ENCODE measurements at regions not wholly inside any gene's neighbourhood (a gene's known extent, or its start where the extent isn't known, plus 50 kb on each side); places are given as distances from the start of the nearest gene placed in this dataset.

- peaks cover 0 to 3% (median 0%) of the 10 kb centered on the region in 12 donors for H3K9me3 ChIP-seq
- WGBS, 4 donors, result 74 to 85% (median 80%) methylated on average over 18 of the region's 18 CpGs
- no peak for ATAC-seq
- H3K27me3 ChIP-seq, result peaks cover 0 to 33% (median 0%) of the 10 kb centered on the region in 9 donors
- H3K4me1 ChIP-seq, result no peaks in the 10 kb centered on the region
- H3K27ac ChIP-seq, result no peak overlapping the region
- no peaks in the 10 kb centered on the region for H3K36me3 ChIP-seq
- no peak for TF ChIP-seq POLR2A (IDR thresholded peaks at IDR 0.05)
- TF ChIP-seq CTCF (IDR thresholded peaks at IDR 0.05), result no peak
- intact Hi-C loops (cut with DNase I), result no loop called here
- no peak for DNase-seq
- no peak overlapping the region for H3K4me3 ChIP-seq
Observed at GRCh38 chr1:5501206-5501930, 490.9 kb downstream of the NPHP4 start.

DNA sequence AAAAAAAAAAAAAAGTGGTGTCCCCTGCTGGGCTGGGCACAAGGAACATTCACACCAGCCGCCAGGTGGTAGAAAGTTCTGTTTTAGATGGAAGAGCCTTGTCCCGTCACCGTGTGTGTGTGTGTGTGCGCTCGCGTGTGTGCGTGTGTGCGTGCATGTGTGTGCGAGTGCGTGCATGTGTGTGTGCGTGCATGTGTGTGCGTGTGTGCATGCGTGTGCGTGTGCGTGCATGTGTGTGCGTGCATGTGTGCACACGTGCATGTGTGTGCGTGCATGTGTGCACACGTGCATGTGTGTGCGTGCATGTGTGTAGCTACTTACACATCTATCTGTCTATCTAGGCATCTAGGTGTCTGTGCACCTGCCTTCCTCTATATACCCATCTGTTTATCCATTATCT, 491.7 kb downstream of the NPHP4 start:
- H3K27me3 ChIP-seq, result peaks cover 0 to 41% (median 0%) of the 10 kb centered on the region in 9 donors
- 92 to 96% (median 95%) methylated on average over 20 of the region's 20 CpGs for WGBS, 4 donors
- no peak for ATAC-seq

GRCh38 chr1:5497503-5497902, 494.7 kb downstream of the NPHP4 start:
- WGBS, 4 donors, result 77 to 89% (median 83%) methylated on average over 5 to 6 of the region's 6 CpGs
- DNase-seq (no peak), ATAC-seq (no peak)
- intact Hi-C loops (cut with DNase I), result no loop called here
- TF ChIP-seq CTCF (IDR thresholded peaks at IDR 0.05), result no peak
- no peak for TF ChIP-seq POLR2A (IDR thresholded peaks at IDR 0.05)
- Histone ChIP-seq H3K27ac (no peak overlapping the region), H3K4me3 (no peak overlapping the region), H3K9me3 (peaks cover 0 to 3% (median 0%) of the 10 kb centered on the region in 12 donors), H3K36me3 (no peaks in the 10 kb centered on the region), H3K4me1 (no peaks in the 10 kb centered on the region), H3K27me3 (peaks cover 0 to 37% (median 3%) of the 10 kb centered on the region in 9 donors)

More for the DNA sequence above, 491.7 kb downstream of the NPHP4 start:
- Histone ChIP-seq H3K36me3 (no peaks in the 10 kb centered on the region), H3K27ac (no peak overlapping the region), H3K4me1 (no peaks in the 10 kb centered on the region), H3K9me3 (peaks cover 0 to 3% (median 0%) of the 10 kb centered on the region in 12 donors), H3K4me3 (no peak overlapping the region)
- TF ChIP-seq POLR2A (IDR thresholded peaks at IDR 0.05), result no peak
- TF ChIP-seq CTCF (IDR thresholded peaks at IDR 0.05), result no peak
- intact Hi-C loops (cut with DNase I), result no loop called here
- DNase-seq, result no peak

- intact Hi-C loops (cut with DNase I), result no loop called here
- ATAC-seq, result no peak
Observed at GRCh38 chr1:5495596-5496410, 496.4 kb downstream of the NPHP4 start.

More at GRCh38 chr1:5495596-5496410, 496.4 kb downstream of the NPHP4 start:
- Histone ChIP-seq H3K9me3 (peaks cover 0 to 3% (median 0%) of the 10 kb centered on the region in 12 donors), H3K27me3 (peaks cover 0 to 44% (median 6%) of the 10 kb centered on the region in 9 donors), H3K4me3 (no peak overlapping the region), H3K4me1 (no peaks in the 10 kb centered on the region), H3K36me3 (no peaks in the 10 kb centered on the region), H3K27ac (no peak overlapping the region)
- no peak for DNase-seq
- TF ChIP-seq CTCF (IDR thresholded peaks at IDR 0.05), result no peak
- TF ChIP-seq POLR2A (IDR thresholded peaks at IDR 0.05), result no peak
- WGBS, 4 donors, result 72 to 77% (median 75%) methylated on average over 16 of the region's 16 CpGs

Measured in heart left ventricle (tissue), 16 donors.